Body of pancreas (tissue), 4 donors: ENCODE measurements at regions not wholly inside any gene's neighbourhood (a gene's known extent, or its start where the extent isn't known, plus 50 kb on each side); places are given as distances from the start of the nearest gene placed in this dataset.

ENCODE experiments used
- POLR2A ChIP-seq, 3 donors: fragments of 450-650 bp; IDR thresholded peaks; one replicate each; pipeline ENCODE4 v1.6.1; 2016; ENCODE audit warnings: antibody characterized with exemption in 3 of 3, mild to moderate bottlenecking in 2 of 3
- TF ChIP-seq, protein P1 (sequence below), 7 experiments: fragments of 450-650 bp in 4 of 7; fragments of 200-600 bp in 3 of 7; sonication (generic) in 3 of 7; IDR thresholded peaks; one replicate each; pipeline ENCODE4 v1.5.1; 2016 to 2019; ENCODE audit warnings: antibody characterized with exemption in 7 of 7

DNA sequence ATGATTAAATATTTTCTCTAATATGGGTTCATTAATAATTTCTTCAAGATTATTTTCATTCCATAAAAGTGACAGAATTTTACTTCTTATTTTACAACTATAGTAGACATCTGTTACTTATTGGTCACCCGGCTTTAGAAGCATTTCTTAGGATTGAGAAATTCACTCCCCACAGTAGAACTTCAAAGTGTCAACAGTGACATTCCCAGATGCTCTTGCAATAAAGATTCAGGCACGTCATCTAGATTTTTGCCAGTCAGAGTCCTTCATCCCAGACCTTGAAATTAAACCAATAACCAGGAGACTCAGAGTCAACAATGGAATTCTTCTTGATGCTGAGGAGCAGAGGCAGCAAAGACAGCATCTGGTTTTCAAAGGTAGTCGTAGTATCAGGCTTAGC, 190.8 kb downstream of the VGLL3 start:
- TF ChIP-seq, protein P1, sequence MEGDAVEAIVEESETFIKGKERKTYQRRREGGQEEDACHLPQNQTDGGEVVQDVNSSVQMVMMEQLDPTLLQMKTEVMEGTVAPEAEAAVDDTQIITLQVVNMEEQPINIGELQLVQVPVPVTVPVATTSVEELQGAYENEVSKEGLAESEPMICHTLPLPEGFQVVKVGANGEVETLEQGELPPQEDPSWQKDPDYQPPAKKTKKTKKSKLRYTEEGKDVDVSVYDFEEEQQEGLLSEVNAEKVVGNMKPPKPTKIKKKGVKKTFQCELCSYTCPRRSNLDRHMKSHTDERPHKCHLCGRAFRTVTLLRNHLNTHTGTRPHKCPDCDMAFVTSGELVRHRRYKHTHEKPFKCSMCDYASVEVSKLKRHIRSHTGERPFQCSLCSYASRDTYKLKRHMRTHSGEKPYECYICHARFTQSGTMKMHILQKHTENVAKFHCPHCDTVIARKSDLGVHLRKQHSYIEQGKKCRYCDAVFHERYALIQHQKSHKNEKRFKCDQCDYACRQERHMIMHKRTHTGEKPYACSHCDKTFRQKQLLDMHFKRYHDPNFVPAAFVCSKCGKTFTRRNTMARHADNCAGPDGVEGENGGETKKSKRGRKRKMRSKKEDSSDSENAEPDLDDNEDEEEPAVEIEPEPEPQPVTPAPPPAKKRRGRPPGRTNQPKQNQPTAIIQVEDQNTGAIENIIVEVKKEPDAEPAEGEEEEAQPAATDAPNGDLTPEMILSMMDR (IDR thresholded peaks at IDR 0.05): no peak
- TF ChIP-seq POLR2A (IDR thresholded peaks at IDR 0.05): no peak
